Activated naive CD4-positive, alpha-beta T cell treated with Interleukin-2 at 50 U/mL for 16 hours (primary cell): ENCODE measurements at regions not wholly inside any gene's neighbourhood (a gene's known extent, or its start where the extent isn't known, plus 50 kb on each side); places are given as distances from the start of the nearest gene placed in this dataset.
"Not testable (repeated sequence)": the region's sequence is repeated elsewhere in the genome, so short reads cannot be mapped to it uniquely, and the experiment has no call there.

Experiments
- DNase-seq: peaks from one replicate; pipeline ENCODE4 v3.0.0-alpha.2; 2020

- DNase-seq: no peak
Measured at GRCh38 chr7:25725451-25725850, 426.5 kb upstream of the NFE2L3 start.

GRCh38 chr7:25726170-25726780 lies 425.7 kb upstream of the NFE2L3 start:
- DNase-seq: no peak

- no peak for DNase-seq
Measured at GRCh38 chr7:25726781-25727311, 425.2 kb upstream of the NFE2L3 start.

DNA sequence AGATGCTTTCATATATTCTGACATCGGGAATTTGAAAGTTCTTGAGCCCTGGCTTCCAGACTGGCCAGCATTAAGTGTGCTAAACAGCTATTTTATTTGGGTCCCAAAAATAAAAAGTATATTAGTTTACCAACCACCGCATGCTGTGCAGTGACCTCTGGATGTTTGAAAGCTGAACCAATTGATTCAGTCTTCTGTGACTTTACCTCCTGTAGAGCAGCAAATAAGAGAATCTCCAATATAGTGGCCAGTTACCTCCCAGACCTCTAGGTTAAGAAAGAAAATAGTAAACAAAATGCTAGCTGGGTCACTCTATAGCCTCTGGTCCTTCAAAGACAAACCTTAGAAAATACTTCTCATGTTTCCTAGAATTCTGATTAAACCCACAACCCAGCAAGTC lies 424.6 kb upstream of the NFE2L3 start:
- no peak for DNase-seq

- DNase-seq: no peak
Measured at GRCh38 chr7:25727876-25728275, 424.1 kb upstream of the NFE2L3 start.

DNA sequence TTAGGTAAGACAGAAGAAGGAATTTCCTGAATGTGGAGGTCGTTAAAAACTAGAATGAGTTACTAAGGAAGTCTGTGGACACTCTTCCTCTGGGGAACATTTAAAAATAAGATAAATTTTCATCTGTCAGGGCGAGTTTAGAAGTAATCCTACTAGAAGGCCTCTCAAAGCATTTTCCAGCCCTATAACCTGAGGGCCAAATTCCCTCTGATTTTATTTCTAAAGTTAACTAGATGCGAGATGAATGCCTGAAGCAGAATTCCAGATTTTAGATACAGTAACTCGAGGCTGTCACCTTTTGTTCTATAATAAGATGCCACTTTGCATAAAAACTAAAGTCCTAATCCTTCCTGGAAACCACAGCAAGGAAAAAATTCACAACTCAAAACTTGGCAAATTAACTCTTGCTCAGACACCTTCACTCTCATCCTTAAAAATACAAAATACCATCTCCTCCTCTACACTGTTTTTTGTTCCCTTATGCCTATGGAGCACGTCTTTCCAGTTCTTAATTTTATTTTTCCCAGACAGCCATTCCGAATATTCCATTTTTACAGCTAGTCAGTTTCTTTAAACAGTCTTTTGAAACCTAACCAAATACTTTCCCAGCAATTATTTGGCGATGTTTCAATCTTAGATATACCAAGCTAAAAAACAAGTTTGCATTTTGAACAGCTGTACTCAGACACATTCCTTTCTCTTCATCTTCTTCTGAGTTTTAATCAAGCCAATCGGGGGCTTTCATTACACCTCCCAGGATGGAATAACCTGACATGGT lies 420.7 kb upstream of the NFE2L3 start:
- no peak for DNase-seq

GRCh38 chr7:25731846-25732245 lies 420.2 kb upstream of the NFE2L3 start:
- DNase-seq: no peak

- DNase-seq: no peak
Measured at GRCh38 chr7:25732766-25733217, 419.2 kb upstream of the NFE2L3 start.

- no peak for DNase-seq
Measured at GRCh38 chr7:25735674-25736242, 416.2 kb upstream of the NFE2L3 start.

GRCh38 chr7:25738528-25738927 lies 413.5 kb upstream of the NFE2L3 start:
- DNase-seq: no peak

GRCh38 chr7:25739143-25739542 lies 412.9 kb upstream of the NFE2L3 start:
- no peak for DNase-seq

DNA sequence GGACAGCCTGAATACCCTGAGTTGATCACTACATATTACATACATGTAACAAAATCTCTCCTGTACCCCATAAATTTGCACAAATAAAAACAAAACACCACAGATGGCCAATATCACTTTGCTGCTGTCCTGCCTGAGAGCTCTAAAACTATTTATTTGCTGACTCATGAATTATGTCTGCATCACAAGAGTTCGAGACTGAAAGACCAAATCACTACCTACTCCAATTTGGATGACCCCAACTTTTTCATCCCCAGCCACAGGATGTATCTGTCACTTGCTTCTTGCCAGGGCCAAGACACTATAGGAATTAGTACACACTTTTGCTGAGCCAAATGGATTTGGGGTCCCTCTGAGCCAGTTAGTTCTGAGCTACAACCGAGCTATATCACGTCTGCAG lies 409.7 kb upstream of the NFE2L3 start:
- no peak for DNase-seq

GRCh38 chr7:25743670-25744451 lies 408.1 kb upstream of the NFE2L3 start:
- not testable (repeated sequence) for DNase-seq

DNA sequence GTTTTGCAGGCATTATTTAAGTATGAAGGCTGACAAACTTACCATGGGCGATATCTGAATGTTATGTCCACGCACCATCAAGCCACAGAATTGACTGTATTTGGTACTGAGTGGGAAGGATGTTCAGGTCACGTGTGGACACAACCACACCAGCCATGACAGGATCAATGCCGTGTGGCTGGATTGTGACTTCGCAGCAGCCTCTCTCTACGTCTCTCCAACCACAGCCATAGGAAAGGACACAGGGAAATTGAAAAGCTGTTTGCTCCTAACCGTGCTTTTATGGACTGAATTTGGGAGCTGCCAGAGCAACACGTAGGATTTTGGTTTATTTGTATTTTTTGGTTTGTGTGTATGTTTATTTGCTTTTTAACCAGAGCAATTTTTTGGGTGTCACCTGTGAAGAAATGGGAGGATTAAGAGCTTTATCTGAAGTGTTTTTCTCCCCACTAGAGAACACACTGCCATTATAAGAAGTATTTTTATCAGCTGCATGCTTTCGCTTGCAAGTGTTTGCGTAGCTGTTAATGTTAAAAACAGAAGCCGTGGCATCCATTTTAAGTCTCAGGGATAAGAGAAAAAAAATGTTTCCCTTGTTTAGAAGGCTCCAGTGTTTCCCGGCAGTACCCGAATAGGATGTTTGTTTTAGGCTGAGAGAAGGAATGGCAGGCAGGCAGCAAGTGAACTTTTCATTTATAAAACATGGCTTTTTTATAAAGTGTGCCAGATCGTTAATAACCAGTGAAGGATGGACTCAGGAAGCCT lies 401.1 kb upstream of the NFE2L3 start:
- DNase-seq: no peak

GRCh38 chr7:25752154-25752553 lies 399.8 kb upstream of the NFE2L3 start:
- DNase-seq: no peak

DNA sequence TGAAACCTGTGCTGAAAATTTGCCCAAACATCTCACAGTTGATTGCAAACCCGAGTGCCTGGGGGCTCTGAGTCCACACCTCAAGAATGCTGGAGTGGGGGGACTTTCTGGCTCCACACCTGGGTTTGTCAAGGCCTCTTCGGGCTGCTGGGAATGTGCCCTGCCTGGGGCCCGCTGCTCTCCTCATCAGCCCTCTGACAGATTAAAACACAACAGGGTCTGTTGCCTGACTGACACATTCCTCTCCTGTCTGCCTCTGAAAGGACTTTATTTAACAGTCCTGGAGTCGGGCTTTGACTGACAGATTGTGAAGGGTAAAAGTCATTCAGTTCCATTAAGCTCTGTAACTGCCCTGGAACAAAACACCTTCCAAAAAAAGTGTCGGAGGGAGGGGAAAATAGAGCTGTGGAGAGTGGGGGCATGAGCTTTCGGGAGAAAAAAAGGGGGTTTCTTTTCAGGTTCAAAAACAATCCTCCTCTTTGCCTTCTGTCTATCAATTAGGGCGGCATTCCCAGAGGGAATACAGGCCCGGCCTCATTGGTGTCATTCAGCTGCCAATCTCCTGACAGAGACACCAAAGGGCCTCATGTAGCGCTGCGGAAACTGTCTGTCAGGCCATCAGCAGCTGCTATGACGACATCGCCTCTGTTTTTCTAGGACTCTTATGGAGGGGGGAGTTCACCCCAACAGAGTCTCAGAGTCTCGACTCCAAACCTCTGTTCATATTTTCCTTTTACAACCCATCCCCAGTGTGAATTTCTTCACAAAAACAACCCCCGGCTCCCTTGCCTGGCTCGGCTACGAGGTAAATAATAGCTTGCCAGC lies 398.8 kb upstream of the NFE2L3 start:
- DNase-seq: no peak

DNA sequence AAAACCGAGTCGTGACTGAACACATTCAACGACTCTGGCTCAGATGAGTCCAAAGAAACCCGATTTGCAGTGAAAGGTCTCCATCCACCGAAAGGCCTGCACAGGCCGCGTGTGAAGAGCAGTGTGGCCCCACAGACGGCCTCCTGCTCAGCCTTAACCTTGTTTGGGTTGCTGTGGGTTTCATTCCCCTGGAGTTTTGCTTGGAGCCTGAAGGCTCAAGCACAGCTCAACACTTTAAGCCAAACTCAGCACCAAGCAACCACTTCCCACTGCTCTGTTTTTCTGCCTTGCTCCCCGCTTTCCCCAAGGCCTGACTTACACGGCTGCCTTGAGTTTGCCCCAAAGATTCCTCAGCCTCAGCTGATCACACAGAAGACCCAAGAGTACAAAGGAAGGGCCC lies 398.2 kb upstream of the NFE2L3 start:
- DNase-seq: no peak

GRCh38 chr7:25754333-25754732 lies 397.7 kb upstream of the NFE2L3 start:
- no peak for DNase-seq

- DNase-seq: no peak
Measured at GRCh38 chr7:25754751-25755150, 397.2 kb upstream of the NFE2L3 start.

DNA sequence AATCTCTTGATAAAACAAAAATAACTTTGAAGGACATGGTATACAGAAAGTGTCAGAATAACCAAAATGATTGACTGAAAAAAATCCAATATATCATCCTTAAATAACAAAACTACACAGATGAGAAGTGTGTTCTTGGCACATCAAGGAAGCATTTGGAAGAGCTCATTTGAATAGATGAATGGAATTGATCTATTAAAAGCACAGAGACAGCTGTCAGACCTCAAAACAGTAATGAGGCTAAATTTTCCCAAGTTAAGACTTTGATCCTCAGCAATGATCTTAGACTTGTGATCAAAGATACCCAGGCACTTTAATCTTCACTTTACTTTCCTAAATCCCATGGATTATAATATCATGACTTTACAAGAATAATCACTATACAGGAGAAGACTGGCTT lies 395.4 kb upstream of the NFE2L3 start:
- DNase-seq: no peak

GRCh38 chr7:25758559-25758958 lies 393.4 kb upstream of the NFE2L3 start:
- no peak for DNase-seq

DNA sequence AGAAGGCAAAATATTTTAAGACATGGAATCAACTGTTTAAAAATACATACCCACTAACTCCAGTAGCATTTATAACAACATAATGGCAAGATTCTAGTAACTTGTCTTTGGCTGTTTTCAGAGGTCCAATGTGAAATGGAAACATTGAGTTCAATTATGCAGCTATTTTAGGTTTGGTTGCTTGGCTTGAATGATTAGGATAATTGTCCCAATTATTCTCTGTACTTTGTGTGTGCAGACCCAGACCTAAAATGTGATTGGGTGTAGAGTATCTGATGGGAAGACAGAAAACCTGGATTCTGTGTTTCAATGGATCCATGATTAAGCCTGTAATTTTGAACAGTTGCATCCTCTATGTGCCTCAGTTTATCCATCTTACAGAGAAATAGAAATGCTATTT lies 392.7 kb upstream of the NFE2L3 start:
- DNase-seq: no peak
